ENCODE measurements at regions not wholly inside any gene's neighbourhood (a gene's known extent, or its start where the extent isn't known, plus 50 kb on each side); places are given as distances from the start of the nearest gene placed in this dataset.

GRCh38 chr3:95327478-95327877 is 1264.6 kb downstream of the NSUN3 start:
- H3K4me3 Mint-ChIP-seq, result no peak overlapping the region
- ATAC-seq (ENCODE audit: low read depth), result no peak
- WGBS (ENCODE audit: insufficient coverage), result no CpG with 5 or more reads among the region's 2 CpGs
- Histone ChIP-seq H2AFZ (ENCODE audit: insufficient read depth, low read depth, low read length, poor library complexity, severe bottlenecking) (no peak overlapping the region), H3K36me3 (replicated peaks in 1 of 2; ENCODE audit: control extremely low read depth in 1 of 2, control insufficient read depth in 1 of 2, extremely low read depth in 1 of 2, insufficient read depth in 2 of 2, low read length in 1 of 2) (no peaks in the 10 kb centered on the region), H3K9ac (ENCODE audit: low read length) (no peak overlapping the region), H3K79me2 (ENCODE audit: control insufficient read depth, insufficient read depth, low read length) (no peaks in the 10 kb centered on the region), H3K9me3 (ENCODE audit: control extremely low read depth in 1 of 3, control insufficient read depth in 2 of 3, insufficient read depth in 1 of 3, low read length in 2 of 3) (peaks cover 0 to 7% (median 0%) of the 10 kb centered on the region in 3 donors), H3K4me1 (ENCODE audit: control insufficient read depth in 2 of 2, insufficient read depth in 2 of 2, low read length in 2 of 2) (no peaks in the 10 kb centered on the region), H3K27ac (ENCODE audit: low read length in 2 of 2) (no peak overlapping the region), H4K20me1 (ENCODE audit: control insufficient read depth, insufficient read depth, low read length, poor library complexity, severe bottlenecking) (no peaks in the 10 kb centered on the region), H3K4me2 (replicated peaks; ENCODE audit: low read depth, low read length, poor library complexity, severe bottlenecking) (no peak overlapping the region), H3K4me3 (ENCODE audit: control extremely low read depth in 1 of 5, extremely low read depth in 1 of 5, insufficient read depth in 1 of 5, low read depth in 2 of 5, low read length in 4 of 5) (no peak overlapping the region), H3K27me3 (replicated peaks in 1 of 4; ENCODE audit: control extremely low read depth in 1 of 4, control insufficient read depth in 3 of 4, insufficient read depth in 4 of 4, low read length in 3 of 4) (no peaks in the 10 kb centered on the region)
- ChIA-PET CTCF (no interaction called here), POLR2A (no interaction called here)
- H3K4me1 Mint-ChIP-seq, result no peaks in the 10 kb centered on the region
- H3K27me3 Mint-ChIP-seq, result no peaks in the 10 kb centered on the region
- intact Hi-C loops (cut with micrococcal nuclease), result no loop called here
- peaks cover 5% of the 10 kb centered on the region for H3K9me3 Mint-ChIP-seq (ENCODE audit: insufficient read depth)
- no peak for DNase-seq
- TF ChIP-seq EZH2 (IDR thresholded peaks at IDR 0.05; ENCODE audit: borderline replicate concordance, insufficient read depth, low read depth, low read length, poor library complexity, severe bottlenecking), result no peak
- TF ChIP-seq, protein P1, sequence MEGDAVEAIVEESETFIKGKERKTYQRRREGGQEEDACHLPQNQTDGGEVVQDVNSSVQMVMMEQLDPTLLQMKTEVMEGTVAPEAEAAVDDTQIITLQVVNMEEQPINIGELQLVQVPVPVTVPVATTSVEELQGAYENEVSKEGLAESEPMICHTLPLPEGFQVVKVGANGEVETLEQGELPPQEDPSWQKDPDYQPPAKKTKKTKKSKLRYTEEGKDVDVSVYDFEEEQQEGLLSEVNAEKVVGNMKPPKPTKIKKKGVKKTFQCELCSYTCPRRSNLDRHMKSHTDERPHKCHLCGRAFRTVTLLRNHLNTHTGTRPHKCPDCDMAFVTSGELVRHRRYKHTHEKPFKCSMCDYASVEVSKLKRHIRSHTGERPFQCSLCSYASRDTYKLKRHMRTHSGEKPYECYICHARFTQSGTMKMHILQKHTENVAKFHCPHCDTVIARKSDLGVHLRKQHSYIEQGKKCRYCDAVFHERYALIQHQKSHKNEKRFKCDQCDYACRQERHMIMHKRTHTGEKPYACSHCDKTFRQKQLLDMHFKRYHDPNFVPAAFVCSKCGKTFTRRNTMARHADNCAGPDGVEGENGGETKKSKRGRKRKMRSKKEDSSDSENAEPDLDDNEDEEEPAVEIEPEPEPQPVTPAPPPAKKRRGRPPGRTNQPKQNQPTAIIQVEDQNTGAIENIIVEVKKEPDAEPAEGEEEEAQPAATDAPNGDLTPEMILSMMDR (IDR thresholded peaks at IDR 0.05), result no peak
- H3K27ac Mint-ChIP-seq, result no peak overlapping the region

DNA sequence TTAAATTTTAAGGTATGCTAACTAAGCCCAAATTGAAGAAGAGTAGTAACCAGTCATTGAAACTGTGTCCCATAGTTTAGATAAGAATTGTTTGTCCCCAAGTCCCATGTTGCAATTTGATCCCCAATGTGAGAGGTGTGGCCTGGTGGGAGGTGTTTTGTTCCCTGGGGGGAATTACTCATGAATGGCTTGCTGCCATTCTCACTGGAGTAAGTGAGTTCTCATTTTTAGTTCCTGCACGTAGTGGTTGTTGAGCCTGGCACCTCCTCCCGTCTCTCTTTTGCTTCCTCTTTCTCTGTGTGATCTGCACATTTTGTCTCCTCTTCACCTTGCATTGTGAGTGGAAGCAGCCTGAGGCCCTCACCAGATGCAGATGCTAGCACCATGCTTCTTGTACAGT is 1271.0 kb downstream of the NSUN3 start:
- DNase-seq (no peak), ATAC-seq (ENCODE audit: low read depth) (no peak)
- H3K4me3 Mint-ChIP-seq, result no peak overlapping the region
- WGBS (ENCODE audit: insufficient coverage), result 44% methylated on average over 2 of the region's 2 CpGs
- peaks cover 7% of the 10 kb centered on the region for H3K9me3 Mint-ChIP-seq (ENCODE audit: insufficient read depth)
- POLR2A ChIA-PET, result no interaction called here
- TF ChIP-seq EZH2 (IDR thresholded peaks at IDR 0.05; ENCODE audit: borderline replicate concordance, insufficient read depth, low read depth, low read length, poor library complexity, severe bottlenecking), result no peak
- TF ChIP-seq, protein P1 (IDR thresholded peaks at IDR 0.05), result no peak
- no peak overlapping the region for H3K27ac Mint-ChIP-seq
- H3K27ac ChIP-seq (ENCODE audit: low read length in 2 of 2), result no peak overlapping the region
- CTCF ChIA-PET, result no interaction called here
- no peaks in the 10 kb centered on the region for H3K4me1 ChIP-seq (ENCODE audit: control insufficient read depth in 2 of 2, insufficient read depth in 2 of 2, low read length in 2 of 2)
- H3K4me1 Mint-ChIP-seq, result no peaks in the 10 kb centered on the region
- H3K4me3 ChIP-seq (ENCODE audit: control extremely low read depth in 1 of 5, extremely low read depth in 1 of 5, insufficient read depth in 1 of 5, low read depth in 2 of 5, low read length in 4 of 5), result no peak overlapping the region
- no peaks in the 10 kb centered on the region for H3K36me3 ChIP-seq (replicated peaks in 1 of 2; ENCODE audit: control extremely low read depth in 1 of 2, control insufficient read depth in 1 of 2, extremely low read depth in 1 of 2, insufficient read depth in 2 of 2, low read length in 1 of 2)
- no peaks in the 10 kb centered on the region for H3K27me3 ChIP-seq (replicated peaks in 1 of 4; ENCODE audit: control extremely low read depth in 1 of 4, control insufficient read depth in 3 of 4, insufficient read depth in 4 of 4, low read length in 3 of 4)
- no peak overlapping the region for H2AFZ ChIP-seq (ENCODE audit: insufficient read depth, low read depth, low read length, poor library complexity, severe bottlenecking)
- intact Hi-C loops (cut with micrococcal nuclease), result no loop called here
- no peak overlapping the region for H3K4me2 ChIP-seq (replicated peaks; ENCODE audit: low read depth, low read length, poor library complexity, severe bottlenecking)
- no peaks in the 10 kb centered on the region for H4K20me1 ChIP-seq (ENCODE audit: control insufficient read depth, insufficient read depth, low read length, poor library complexity, severe bottlenecking)
- peaks cover 2 to 7% (median 2%) of the 10 kb centered on the region in 3 donors for H3K9me3 ChIP-seq (ENCODE audit: control extremely low read depth in 1 of 3, control insufficient read depth in 2 of 3, insufficient read depth in 1 of 3, low read length in 2 of 3)
- no peaks in the 10 kb centered on the region for H3K79me2 ChIP-seq (ENCODE audit: control insufficient read depth, insufficient read depth, low read length)
- no peaks in the 10 kb centered on the region for H3K27me3 Mint-ChIP-seq
- H3K9ac ChIP-seq (ENCODE audit: low read length), result no peak overlapping the region

Data from B cell (primary cell).